Immature natural killer cell (primary cell): ENCODE measurements at regions not wholly inside any gene's neighbourhood (a gene's known extent, or its start where the extent isn't known, plus 50 kb on each side); places are given as distances from the start of the nearest gene placed in this dataset.

Source experiments
- DNase-seq, 3 donors: peaks; one replicate each; pipeline ENCODE4 v3.0.0; 2022; ENCODE audit warnings: mixed read lengths in 1 of 3
- H3K27ac Mint-ChIP-seq, 6 donors: one replicate each; pipeline ENCODE4 v1.8.0; 2020; ENCODE audit warnings: mixed read lengths in 6 of 6, mild to moderate bottlenecking in 5 of 6, inconsistent platforms in 4 of 6, moderate library complexity in 3 of 6
- H3K27me3 Mint-ChIP-seq, 3 donors: one replicate each; pipeline ENCODE4 v1.8.0; 2020 to 2021; ENCODE audit warnings: low read depth in 3 of 3, mild to moderate bottlenecking in 3 of 3, mixed read lengths in 3 of 3, moderate library complexity in 3 of 3, inconsistent platforms in 1 of 3
- H3K36me3 Mint-ChIP-seq, 3 donors: one replicate each; pipeline ENCODE4 v1.8.0; 2020; ENCODE audit warnings: mixed read lengths in 3 of 3, inconsistent platforms in 2 of 3, mild to moderate bottlenecking in 2 of 3
- H3K4me1 Mint-ChIP-seq, 2 donors: one replicate each; pipeline ENCODE4 v1.8.0; 2020; ENCODE audit warnings: inconsistent platforms in 2 of 2, mild to moderate bottlenecking in 2 of 2, mixed read lengths in 2 of 2, moderate library complexity in 1 of 2
- H3K4me3 Mint-ChIP-seq, 5 donors: one replicate each; pipeline ENCODE4 v1.8.0; 2020; ENCODE audit warnings: mild to moderate bottlenecking in 5 of 5, mixed read lengths in 5 of 5, inconsistent platforms in 3 of 5, moderate library complexity in 3 of 5
- H3K9me3 Mint-ChIP-seq, 6 donors: one replicate each; pipeline ENCODE4 v1.8.0; 2020; ENCODE audit warnings: mild to moderate bottlenecking in 6 of 6, mixed read lengths in 6 of 6, inconsistent platforms in 4 of 6, moderate library complexity in 3 of 6

- H3K4me3 Mint-ChIP-seq = no peak overlapping the region
- H3K4me1 Mint-ChIP-seq = no peaks in the 10 kb centered on the region
- no peaks in the 10 kb centered on the region for H3K36me3 Mint-ChIP-seq
- no peak overlapping the region for H3K27ac Mint-ChIP-seq
- no peak for DNase-seq
- H3K27me3 Mint-ChIP-seq = peaks cover 7 to 17% (median 10%) of the 10 kb centered on the region in 3 donors
- peaks cover 0 to 4% (median 0%) of the 10 kb centered on the region in 6 donors for H3K9me3 Mint-ChIP-seq
Observed at GRCh38 chr3:193971966-193972365, 164.0 kb upstream of the HES1 start.

GRCh38 chr3:193972832-193973231, 163.1 kb upstream of the HES1 start:
- peaks cover 0 to 4% (median 0%) of the 10 kb centered on the region in 6 donors for H3K9me3 Mint-ChIP-seq
- H3K36me3 Mint-ChIP-seq = no peaks in the 10 kb centered on the region
- peaks cover 7 to 15% (median 10%) of the 10 kb centered on the region in 3 donors for H3K27me3 Mint-ChIP-seq
- H3K27ac Mint-ChIP-seq = no peak overlapping the region
- no peaks in the 10 kb centered on the region for H3K4me1 Mint-ChIP-seq
- DNase-seq = no peak
- H3K4me3 Mint-ChIP-seq = no peak overlapping the region

GRCh38 chr3:193974191-193974652, 161.7 kb upstream of the HES1 start:
- Mint-ChIP-seq H3K36me3 (no peaks in the 10 kb centered on the region), H3K9me3 (peaks cover 0 to 4% (median 0%) of the 10 kb centered on the region in 6 donors), H3K4me1 (no peaks in the 10 kb centered on the region), H3K27me3 (peaks cover 7 to 15% (median 10%) of the 10 kb centered on the region in 3 donors), H3K4me3 (no peak overlapping the region), H3K27ac (no peak overlapping the region)
- no peak for DNase-seq

GRCh38 chr3:193974671-193975535, 161.0 kb upstream of the HES1 start:
- no peak overlapping the region for H3K4me3 Mint-ChIP-seq
- H3K27ac Mint-ChIP-seq = no peak overlapping the region
- peaks cover 0 to 4% (median 0%) of the 10 kb centered on the region in 6 donors for H3K9me3 Mint-ChIP-seq
- no peaks in the 10 kb centered on the region for H3K4me1 Mint-ChIP-seq
- H3K27me3 Mint-ChIP-seq = peaks cover 7 to 10% (median 10%) of the 10 kb centered on the region in 3 donors
- no peak for DNase-seq
- no peaks in the 10 kb centered on the region for H3K36me3 Mint-ChIP-seq

- no peak overlapping the region for H3K27ac Mint-ChIP-seq
- peaks cover 4 to 11% (median 6%) of the 10 kb centered on the region in 3 donors for H3K27me3 Mint-ChIP-seq
- H3K9me3 Mint-ChIP-seq = peaks cover 0 to 4% (median 0%) of the 10 kb centered on the region in 6 donors
- no peaks in the 10 kb centered on the region for H3K4me1 Mint-ChIP-seq
- no peak overlapping the region for H3K4me3 Mint-ChIP-seq
- no peak for DNase-seq
- no peaks in the 10 kb centered on the region for H3K36me3 Mint-ChIP-seq
Observed at GRCh38 chr3:193977622-193978021, 158.3 kb upstream of the HES1 start.

- Mint-ChIP-seq H3K4me3 (no peak overlapping the region), H3K27me3 (peaks cover 4 to 10% (median 6%) of the 10 kb centered on the region in 3 donors), H3K36me3 (no peaks in the 10 kb centered on the region), H3K4me1 (no peaks in the 10 kb centered on the region), H3K27ac (no peak overlapping the region), H3K9me3 (peaks cover 0 to 4% (median 0%) of the 10 kb centered on the region in 6 donors)
- DNase-seq = no peak
Observed at GRCh38 chr3:193978030-193978429, 157.9 kb upstream of the HES1 start.

GRCh38 chr3:193978486-193978885, 157.5 kb upstream of the HES1 start:
- Mint-ChIP-seq H3K27ac (no peak overlapping the region), H3K9me3 (peaks cover 0 to 3% (median 0%) of the 10 kb centered on the region in 6 donors), H3K27me3 (peaks cover 4 to 9% (median 4%) of the 10 kb centered on the region in 3 donors)

GRCh38 chr3:193980326-193980725, 155.6 kb upstream of the HES1 start:
- H3K4me3 Mint-ChIP-seq = no peak overlapping the region
- H3K27me3 Mint-ChIP-seq = peaks cover 0 to 7% (median under 1%) of the 10 kb centered on the region in 3 donors
- no peak overlapping the region for H3K27ac Mint-ChIP-seq
- no peaks in the 10 kb centered on the region for H3K4me1 Mint-ChIP-seq
- H3K9me3 Mint-ChIP-seq = no peaks in the 10 kb centered on the region
- no peak for DNase-seq
- no peaks in the 10 kb centered on the region for H3K36me3 Mint-ChIP-seq

More at GRCh38 chr3:193978486-193978885, 157.5 kb upstream of the HES1 start:
- no peak for DNase-seq
- Mint-ChIP-seq H3K36me3 (no peaks in the 10 kb centered on the region), H3K4me3 (no peak overlapping the region), H3K4me1 (no peaks in the 10 kb centered on the region)

- Mint-ChIP-seq H3K27me3 (peaks cover 0 to 7% (median 0%) of the 10 kb centered on the region in 3 donors), H3K36me3 (no peaks in the 10 kb centered on the region), H3K4me1 (no peaks in the 10 kb centered on the region), H3K9me3 (no peaks in the 10 kb centered on the region), H3K4me3 (no peak overlapping the region), H3K27ac (no peak overlapping the region)
- DNase-seq = no peak
Observed at GRCh38 chr3:193980905-193981304, 155.0 kb upstream of the HES1 start.

GRCh38 chr3:193981504-193981903, 154.4 kb upstream of the HES1 start:
- DNase-seq = no peak
- Mint-ChIP-seq H3K4me1 (no peaks in the 10 kb centered on the region), H3K9me3 (no peaks in the 10 kb centered on the region), H3K27me3 (peaks cover 0 to 8% (median 0%) of the 10 kb centered on the region in 3 donors), H3K36me3 (no peaks in the 10 kb centered on the region), H3K27ac (no peak overlapping the region), H3K4me3 (no peak overlapping the region)

- no peaks in the 10 kb centered on the region for H3K4me1 Mint-ChIP-seq
- H3K36me3 Mint-ChIP-seq = no peaks in the 10 kb centered on the region
- peaks cover 0 to 8% (median 0%) of the 10 kb centered on the region in 3 donors for H3K27me3 Mint-ChIP-seq
- no peak for DNase-seq
- H3K9me3 Mint-ChIP-seq = no peaks in the 10 kb centered on the region
- H3K27ac Mint-ChIP-seq = no peak overlapping the region
- no peak overlapping the region for H3K4me3 Mint-ChIP-seq
Observed at GRCh38 chr3:193982258-193982659, 153.7 kb upstream of the HES1 start.

GRCh38 chr3:193983846-193984818, 151.8 kb upstream of the HES1 start:
- Mint-ChIP-seq H3K27ac (no peak overlapping the region), H3K27me3 (peaks cover 0 to 16% (median 2%) of the 10 kb centered on the region in 3 donors), H3K4me1 (no peaks in the 10 kb centered on the region), H3K9me3 (peaks cover 0 to 3% (median 0%) of the 10 kb centered on the region in 6 donors), H3K36me3 (no peaks in the 10 kb centered on the region), H3K4me3 (no peak overlapping the region)
- DNase-seq = no peak

GRCh38 chr3:193984876-193985275, 151.1 kb upstream of the HES1 start:
- peaks cover 0 to 16% (median 2%) of the 10 kb centered on the region in 3 donors for H3K27me3 Mint-ChIP-seq

More at GRCh38 chr3:193984876-193985275, 151.1 kb upstream of the HES1 start:
- Mint-ChIP-seq H3K27ac (no peak overlapping the region), H3K4me1 (no peaks in the 10 kb centered on the region), H3K9me3 (peaks cover 0 to 3% (median 0%) of the 10 kb centered on the region in 6 donors), H3K4me3 (no peak overlapping the region), H3K36me3 (no peaks in the 10 kb centered on the region)
- no peak for DNase-seq
